PC-3 (cell line): ENCODE measurements at regions not wholly inside any gene's neighbourhood (a gene's known extent, or its start where the extent isn't known, plus 50 kb on each side); places are given as distances from the start of the nearest gene placed in this dataset.

Experiments used
- EZH2 ChIP-seq: fragments of 300-600 bp; sonication (generic); IDR thresholded peaks from one replicate; pipeline ENCODE4 v1.6.1; 2017; ENCODE audit warnings: antibody characterized with exemption, mild to moderate bottlenecking, low read length; ENCODE audit not compliant: unreplicated experiment
- TF ChIP-seq, protein P1 (sequence below): fragments of 300-600 bp; sonication (generic); conservative IDR thresholded peaks from 2 replicates; pipeline ENCODE4 v1.5.1; 2017; ENCODE audit warnings: antibody characterized with exemption, low read depth, mild to moderate bottlenecking, low read length

GRCh38 chr16:64088838-64089237 lies 1033.0 kb downstream of the CDH11 start:
- TF ChIP-seq, protein P1, sequence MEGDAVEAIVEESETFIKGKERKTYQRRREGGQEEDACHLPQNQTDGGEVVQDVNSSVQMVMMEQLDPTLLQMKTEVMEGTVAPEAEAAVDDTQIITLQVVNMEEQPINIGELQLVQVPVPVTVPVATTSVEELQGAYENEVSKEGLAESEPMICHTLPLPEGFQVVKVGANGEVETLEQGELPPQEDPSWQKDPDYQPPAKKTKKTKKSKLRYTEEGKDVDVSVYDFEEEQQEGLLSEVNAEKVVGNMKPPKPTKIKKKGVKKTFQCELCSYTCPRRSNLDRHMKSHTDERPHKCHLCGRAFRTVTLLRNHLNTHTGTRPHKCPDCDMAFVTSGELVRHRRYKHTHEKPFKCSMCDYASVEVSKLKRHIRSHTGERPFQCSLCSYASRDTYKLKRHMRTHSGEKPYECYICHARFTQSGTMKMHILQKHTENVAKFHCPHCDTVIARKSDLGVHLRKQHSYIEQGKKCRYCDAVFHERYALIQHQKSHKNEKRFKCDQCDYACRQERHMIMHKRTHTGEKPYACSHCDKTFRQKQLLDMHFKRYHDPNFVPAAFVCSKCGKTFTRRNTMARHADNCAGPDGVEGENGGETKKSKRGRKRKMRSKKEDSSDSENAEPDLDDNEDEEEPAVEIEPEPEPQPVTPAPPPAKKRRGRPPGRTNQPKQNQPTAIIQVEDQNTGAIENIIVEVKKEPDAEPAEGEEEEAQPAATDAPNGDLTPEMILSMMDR: no peak
- TF ChIP-seq EZH2: no peak
